Heart left ventricle (tissue), 16 donors: ENCODE measurements at regions not wholly inside any gene's neighbourhood (a gene's known extent, or its start where the extent isn't known, plus 50 kb on each side); places are given as distances from the start of the nearest gene placed in this dataset.

ENCODE experiments used
- ATAC-seq, 4 donors: fragments of 200-7000 bp; cut with Tn5 transposase; one replicate each; pipeline ENCODE4 v1.9.1; 2020 to 2022; ENCODE audit warnings: moderate library complexity in 4 of 4, mild to moderate bottlenecking in 3 of 4, moderate number of reproducible peaks in 1 of 4
- DNase-seq, 5 donors: peaks; one replicate each; pipeline ENCODE4 v3.0.0-alpha.2; 2020
- H3K27ac ChIP-seq, 12 donors: fragments of 200-600 bp; sonication (generic) in 4 of 12; one replicate each; pipeline versions ENCODE4 v1.5.0 to v1.8.0; 2016 to 2022; ENCODE audit warnings: mild to moderate bottlenecking in 2 of 12
- H3K27me3 ChIP-seq, 9 donors: fragments of 200-600 bp; sonication (generic) in 2 of 9; one replicate each; pipeline versions ENCODE4 v1.5.1 to v1.8.0; 2016 to 2022; ENCODE audit warnings: mild to moderate bottlenecking in 3 of 9
- H3K36me3 ChIP-seq, 9 donors: fragments of 200-600 bp; sonication (generic) in 2 of 9; one replicate each; pipeline versions ENCODE4 v1.5.0 to v1.8.0; 2018 to 2022; ENCODE audit warnings: mild to moderate bottlenecking in 2 of 9
- H3K4me1 ChIP-seq, 12 donors: fragments of 200-600 bp; sonication (generic) in 4 of 12; one replicate each; pipeline versions ENCODE4 v1.5.0 to v1.8.0; 2016 to 2022; ENCODE audit warnings: mild to moderate bottlenecking in 3 of 12
- H3K4me3 ChIP-seq, 12 donors: fragments of 200-600 bp; sonication (generic) in 4 of 12; one replicate each; pipeline versions ENCODE4 v1.5.0 to v1.8.0; 2017 to 2022; ENCODE audit warnings: mild to moderate bottlenecking in 9 of 12, moderate library complexity in 4 of 12
- H3K9me3 ChIP-seq, 12 donors: fragments of 200-600 bp; sonication (generic) in 4 of 12; one replicate each; pipeline versions ENCODE4 v1.5.0 to v1.8.0; 2016 to 2022; ENCODE audit warnings: mild to moderate bottlenecking in 1 of 12
- POLR2A ChIP-seq, 2 donors: fragments of 450-650 bp; IDR thresholded peaks; one replicate each; pipeline ENCODE4 v1.6.1; 2017; ENCODE audit warnings: antibody characterized with exemption in 2 of 2, mild to moderate bottlenecking in 2 of 2, moderate library complexity in 2 of 2
- WGBS, 4 donors: extraction: QIAGEN DNeasy Blood & Tissue Kit in 2 of 4; methylation state at CpG; one replicate each; pipeline versions ENCODE4 v1.1.5 to v1.1.7; 2013 to 2018; 5-methylcytosine and 5-hydroxymethylcytosine counted together
- intact Hi-C, 10 donors: fragments of 100-400 bp; cut with DNase I; formaldehyde crosslinking; loops; one replicate each; pipeline versions ENCODE4 v1.11.1 to v1.14.2; 2022
- TF ChIP-seq, protein P1 (sequence below), 12 donors: fragments of 200-600 bp; sonication (generic) in 4 of 12; IDR thresholded peaks; one replicate each; pipeline versions ENCODE4 v1.5.0 to v1.8.0; 2018 to 2022; ENCODE audit warnings: antibody characterized with exemption in 12 of 12, mild to moderate bottlenecking in 5 of 12
- donor health status: ischemic (EF 13 %, LVEDD 7.1; RV severe dilation, severe dysfunction).
- donor health status: healthy with polysubstance abuse.
- donor health status: DM: no; HTN: yes; CAD: no.
- donor health status: DM: no; HTN: no; CAD: no.
- donor health status: ischemic (EF 25% LVEDD 6.9; RV normal size, moderate dysfunction).
- donor health status: ischemic (EF 25% LVEDD 5.7; RV mildly dilated, moderate dysfunction).
- donor health status: healthy.
- donor health status: DM: yes; HTN: yes; CAD: no.
- donor health status: ischemic (EF 35%, LVEDD 5.7; RV mildly dilated, moderate dysfunction).
- donor health status: nonischemic (EF 11% LVEDD 7.7; RV severe dilation, severe dysfunction).
- donor health status: DM: yes; HTN: yes; CAD: no.
- donor health status: PGD.
- donor health status: ischemic (EF 29% LVEDD 5.4; RV normal size, mild dysfunction).
- donor health status: nonischemic (EF 23%, LVEDD 6.1; RV moderate dilation, normal function).

DNA sequence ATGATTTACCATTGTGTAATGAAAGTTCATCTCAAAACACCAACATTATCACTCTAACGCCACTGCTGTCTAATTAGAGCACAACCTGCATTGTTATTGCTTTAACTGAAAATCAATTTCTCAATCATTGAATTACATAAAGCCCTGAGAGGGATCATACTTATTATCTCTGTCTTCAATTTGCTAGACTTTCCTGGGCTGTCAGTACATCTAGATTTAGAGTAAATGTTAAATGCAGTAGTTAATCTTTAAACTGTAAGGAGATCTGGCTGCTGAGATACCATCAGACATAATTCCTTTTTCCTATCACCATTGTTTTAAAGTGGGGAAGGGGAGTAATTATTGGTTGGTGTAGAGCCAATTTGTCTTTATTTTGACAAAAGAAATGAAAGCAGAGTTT is 1995.1 kb downstream of the MRPL39 start:
- no peak for DNase-seq
- ATAC-seq, result no peak
- TF ChIP-seq, protein P1, sequence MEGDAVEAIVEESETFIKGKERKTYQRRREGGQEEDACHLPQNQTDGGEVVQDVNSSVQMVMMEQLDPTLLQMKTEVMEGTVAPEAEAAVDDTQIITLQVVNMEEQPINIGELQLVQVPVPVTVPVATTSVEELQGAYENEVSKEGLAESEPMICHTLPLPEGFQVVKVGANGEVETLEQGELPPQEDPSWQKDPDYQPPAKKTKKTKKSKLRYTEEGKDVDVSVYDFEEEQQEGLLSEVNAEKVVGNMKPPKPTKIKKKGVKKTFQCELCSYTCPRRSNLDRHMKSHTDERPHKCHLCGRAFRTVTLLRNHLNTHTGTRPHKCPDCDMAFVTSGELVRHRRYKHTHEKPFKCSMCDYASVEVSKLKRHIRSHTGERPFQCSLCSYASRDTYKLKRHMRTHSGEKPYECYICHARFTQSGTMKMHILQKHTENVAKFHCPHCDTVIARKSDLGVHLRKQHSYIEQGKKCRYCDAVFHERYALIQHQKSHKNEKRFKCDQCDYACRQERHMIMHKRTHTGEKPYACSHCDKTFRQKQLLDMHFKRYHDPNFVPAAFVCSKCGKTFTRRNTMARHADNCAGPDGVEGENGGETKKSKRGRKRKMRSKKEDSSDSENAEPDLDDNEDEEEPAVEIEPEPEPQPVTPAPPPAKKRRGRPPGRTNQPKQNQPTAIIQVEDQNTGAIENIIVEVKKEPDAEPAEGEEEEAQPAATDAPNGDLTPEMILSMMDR (IDR thresholded peaks at IDR 0.05), result no peak
- no peak for TF ChIP-seq POLR2A (IDR thresholded peaks at IDR 0.05)
- Histone ChIP-seq H3K4me3 (no peak overlapping the region), H3K4me1 (no peaks in the 10 kb centered on the region), H3K27me3 (no peaks in the 10 kb centered on the region), H3K9me3 (no peaks in the 10 kb centered on the region), H3K36me3 (no peaks in the 10 kb centered on the region), H3K27ac (no peak overlapping the region)
- 82 to 89% (median 85%) methylated on average over 1 of the region's 1 CpG for WGBS, 4 donors
- intact Hi-C loops, result no loop called here

GRCh38 chr21:23607782-23608431 is 1999.4 kb downstream of the MRPL39 start:
- Histone ChIP-seq H3K27me3 (no peaks in the 10 kb centered on the region), H3K9me3 (no peaks in the 10 kb centered on the region), H3K4me3 (no peak overlapping the region), H3K27ac (no peak overlapping the region), H3K36me3 (no peaks in the 10 kb centered on the region), H3K4me1 (no peaks in the 10 kb centered on the region)
- TF ChIP-seq, protein P1 (IDR thresholded peaks at IDR 0.05), result no peak
- TF ChIP-seq POLR2A (IDR thresholded peaks at IDR 0.05), result no peak
- DNase-seq (no peak), ATAC-seq (no peak)
- intact Hi-C loops, result no loop called here
- 63 to 77% (median 72%) methylated on average over 4 of the region's 4 CpGs for WGBS, 4 donors

GRCh38 chr21:23601549-23601948 is 2005.7 kb downstream of the MRPL39 start:
- 88 to 93% (median 91%) methylated on average over 4 of the region's 4 CpGs for WGBS, 4 donors
- no peaks in the 10 kb centered on the region for H3K27me3 ChIP-seq

DNA sequence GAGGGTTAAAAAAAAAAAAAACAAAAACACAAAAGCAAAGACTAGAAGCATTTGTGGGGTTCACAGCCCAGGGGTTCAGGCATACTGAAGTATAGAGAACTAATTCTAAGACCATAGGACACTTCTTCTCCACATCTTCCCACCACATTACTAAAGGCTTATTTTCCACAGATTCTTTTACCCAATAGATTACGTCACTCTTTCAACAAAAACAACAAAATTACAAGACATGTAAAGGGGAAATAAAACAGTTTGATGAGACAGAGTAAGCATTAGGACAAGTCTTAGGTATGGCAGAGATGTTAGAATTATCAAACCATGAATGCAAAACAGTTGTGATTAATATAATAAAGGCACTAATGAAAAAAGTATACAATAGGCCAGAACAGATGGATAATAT is 2013.7 kb downstream of the MRPL39 start:
- Histone ChIP-seq H3K9me3 (no peaks in the 10 kb centered on the region), H3K4me3 (no peak overlapping the region), H3K27me3 (no peaks in the 10 kb centered on the region), H3K4me1 (no peaks in the 10 kb centered on the region), H3K36me3 (no peaks in the 10 kb centered on the region), H3K27ac (no peak overlapping the region)
- 70 to 79% (median 75%) methylated on average over 1 of the region's 1 CpG for WGBS, 4 donors
- TF ChIP-seq POLR2A (IDR thresholded peaks at IDR 0.05), result no peak
- TF ChIP-seq, protein P1 (IDR thresholded peaks at IDR 0.05), result no peak
- ATAC-seq, result no peak
- DNase-seq, result no peak
- intact Hi-C loops, result no loop called here

More at GRCh38 chr21:23601549-23601948, 2005.7 kb downstream of the MRPL39 start:
- intact Hi-C loops, result no loop called here
- DNase-seq (no peak), ATAC-seq (no peak)
- H3K4me3 ChIP-seq, result no peak overlapping the region
- H3K4me1 ChIP-seq, result no peaks in the 10 kb centered on the region
- no peak overlapping the region for H3K27ac ChIP-seq
- H3K36me3 ChIP-seq, result no peaks in the 10 kb centered on the region
- peaks cover 0 to 3% (median 0%) of the 10 kb centered on the region in 12 donors for H3K9me3 ChIP-seq
- TF ChIP-seq, protein P1 (IDR thresholded peaks at IDR 0.05), result no peak
- TF ChIP-seq POLR2A (IDR thresholded peaks at IDR 0.05), result no peak
